GM23338 (cell line): ENCODE measurements at regions not wholly inside any gene's neighbourhood (a gene's known extent, or its start where the extent isn't known, plus 50 kb on each side); places are given as distances from the start of the nearest gene placed in this dataset.

Source experiments
- ZNF331 ChIP-seq: fragments of 250-450 bp; sonication (Bioruptor Pico); IDR thresholded peaks from 2 replicates; pipeline ENCODE4 v1.5.0; 2020; ENCODE audit warnings: low read depth, mild to moderate bottlenecking, moderate library complexity
- TF ChIP-seq, protein P1 (sequence below): fragments of 250-450 bp; sonication (Bioruptor Pico); IDR thresholded peaks from 2 replicates; pipeline ENCODE4 v1.5.0; 2020; ENCODE audit warnings: mild to moderate bottlenecking, moderate library complexity
- TF ChIP-seq, protein P2 (sequence below): IDR thresholded peaks from one replicate; pipeline ENCODE4 v1.6.1; 2018; ENCODE audit warnings: antibody characterized with exemption; ENCODE audit not compliant: unreplicated experiment
- TF ChIP-seq, protein P3 (sequence below), 2 experiments: fragments of 200-600 bp in 1 of 2; sonication (generic) in 1 of 2; conservative IDR thresholded peaks; 2 replicates each; pipeline versions ENCODE4 v1.5.1 to v1.6.1; 2016 to 2017; ENCODE audit warnings: antibody characterized with exemption in 2 of 2, low read depth in 2 of 2, mild to moderate bottlenecking in 2 of 2, moderate library complexity in 1 of 2

DNA sequence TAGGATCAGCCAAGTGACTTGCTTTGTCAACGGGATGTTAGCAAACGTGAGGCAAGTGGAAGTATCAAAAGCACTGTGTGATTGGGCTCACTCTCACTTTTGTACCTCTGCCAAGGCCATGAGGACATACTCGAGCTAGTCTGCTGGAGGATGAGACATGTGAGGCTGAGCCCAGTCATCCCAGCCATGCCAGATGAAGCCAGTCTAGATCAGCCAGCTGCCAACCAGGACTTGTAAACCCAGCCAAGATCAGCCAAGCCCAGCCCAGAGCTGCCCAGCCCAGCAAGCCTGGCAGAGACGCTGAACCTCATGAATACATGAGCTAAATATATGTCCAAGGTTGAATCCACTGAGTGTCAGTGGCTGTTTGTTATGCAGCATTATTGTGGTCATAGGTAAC, 369.7 kb downstream of the MN1 start (continued):
- TF ChIP-seq, protein P1, sequence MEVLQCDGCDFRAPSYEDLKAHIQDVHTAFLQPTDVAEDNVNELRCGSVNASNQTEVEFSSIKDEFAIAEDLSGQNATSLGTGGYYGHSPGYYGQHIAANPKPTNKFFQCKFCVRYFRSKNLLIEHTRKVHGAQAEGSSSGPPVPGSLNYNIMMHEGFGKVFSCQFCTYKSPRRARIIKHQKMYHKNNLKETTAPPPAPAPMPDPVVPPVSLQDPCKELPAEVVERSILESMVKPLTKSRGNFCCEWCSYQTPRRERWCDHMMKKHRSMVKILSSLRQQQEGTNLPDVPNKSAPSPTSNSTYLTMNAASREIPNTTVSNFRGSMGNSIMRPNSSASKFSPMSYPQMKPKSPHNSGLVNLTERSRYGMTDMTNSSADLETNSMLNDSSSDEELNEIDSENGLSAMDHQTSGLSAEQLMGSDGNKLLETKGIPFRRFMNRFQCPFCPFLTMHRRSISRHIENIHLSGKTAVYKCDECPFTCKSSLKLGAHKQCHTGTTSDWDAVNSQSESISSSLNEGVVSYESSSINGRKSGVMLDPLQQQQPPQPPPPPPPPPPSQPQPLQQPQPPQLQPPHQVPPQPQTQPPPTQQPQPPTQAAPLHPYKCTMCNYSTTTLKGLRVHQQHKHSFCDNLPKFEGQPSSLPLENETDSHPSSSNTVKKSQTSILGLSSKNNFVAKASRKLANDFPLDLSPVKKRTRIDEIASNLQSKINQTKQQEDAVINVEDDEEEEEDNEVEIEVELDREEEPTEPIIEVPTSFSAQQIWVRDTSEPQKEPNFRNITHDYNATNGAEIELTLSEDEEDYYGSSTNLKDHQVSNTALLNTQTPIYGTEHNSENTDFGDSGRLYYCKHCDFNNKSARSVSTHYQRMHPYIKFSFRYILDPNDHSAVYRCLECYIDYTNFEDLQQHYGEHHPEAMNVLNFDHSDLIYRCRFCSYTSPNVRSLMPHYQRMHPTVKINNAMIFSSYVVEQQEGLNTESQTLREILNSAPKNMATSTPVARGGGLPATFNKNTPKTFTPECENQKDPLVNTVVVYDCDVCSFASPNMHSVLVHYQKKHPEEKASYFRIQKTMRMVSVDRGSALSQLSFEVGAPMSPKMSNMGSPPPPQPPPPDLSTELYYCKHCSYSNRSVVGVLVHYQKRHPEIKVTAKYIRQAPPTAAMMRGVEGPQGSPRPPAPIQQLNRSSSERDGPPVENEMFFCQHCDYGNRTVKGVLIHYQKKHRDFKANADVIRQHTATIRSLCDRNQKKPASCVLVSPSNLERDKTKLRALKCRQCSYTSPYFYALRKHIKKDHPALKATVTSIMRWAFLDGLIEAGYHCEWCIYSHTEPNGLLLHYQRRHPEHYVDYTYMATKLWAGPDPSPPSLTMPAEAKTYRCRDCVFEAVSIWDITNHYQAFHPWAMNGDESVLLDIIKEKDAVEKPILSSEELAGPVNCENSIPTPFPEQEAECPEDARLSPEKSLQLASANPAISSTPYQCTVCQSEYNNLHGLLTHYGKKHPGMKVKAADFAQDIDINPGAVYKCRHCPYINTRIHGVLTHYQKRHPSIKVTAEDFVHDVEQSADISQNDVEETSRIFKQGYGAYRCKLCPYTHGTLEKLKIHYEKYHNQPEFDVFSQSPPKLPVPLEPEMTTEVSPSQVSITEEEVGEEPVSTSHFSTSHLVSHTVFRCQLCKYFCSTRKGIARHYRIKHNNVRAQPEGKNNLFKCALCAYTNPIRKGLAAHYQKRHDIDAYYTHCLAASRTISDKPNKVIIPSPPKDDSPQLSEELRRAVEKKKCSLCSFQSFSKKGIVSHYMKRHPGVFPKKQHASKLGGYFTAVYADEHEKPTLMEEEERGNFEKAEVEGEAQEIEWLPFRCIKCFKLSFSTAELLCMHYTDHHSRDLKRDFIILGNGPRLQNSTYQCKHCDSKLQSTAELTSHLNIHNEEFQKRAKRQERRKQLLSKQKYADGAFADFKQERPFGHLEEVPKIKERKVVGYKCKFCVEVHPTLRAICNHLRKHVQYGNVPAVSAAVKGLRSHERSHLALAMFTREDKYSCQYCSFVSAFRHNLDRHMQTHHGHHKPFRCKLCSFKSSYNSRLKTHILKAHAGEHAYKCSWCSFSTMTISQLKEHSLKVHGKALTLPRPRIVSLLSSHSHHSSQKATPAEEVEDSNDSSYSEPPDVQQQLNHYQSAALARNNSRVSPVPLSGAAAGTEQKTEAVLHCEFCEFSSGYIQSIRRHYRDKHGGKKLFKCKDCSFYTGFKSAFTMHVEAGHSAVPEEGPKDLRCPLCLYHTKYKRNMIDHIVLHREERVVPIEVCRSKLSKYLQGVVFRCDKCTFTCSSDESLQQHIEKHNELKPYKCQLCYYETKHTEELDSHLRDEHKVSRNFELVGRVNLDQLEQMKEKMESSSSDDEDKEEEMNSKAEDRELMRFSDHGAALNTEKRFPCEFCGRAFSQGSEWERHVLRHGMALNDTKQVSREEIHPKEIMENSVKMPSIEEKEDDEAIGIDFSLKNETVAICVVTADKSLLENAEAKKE (CRISPR knock-in tag) = no peak
- TF ChIP-seq, protein P2, sequence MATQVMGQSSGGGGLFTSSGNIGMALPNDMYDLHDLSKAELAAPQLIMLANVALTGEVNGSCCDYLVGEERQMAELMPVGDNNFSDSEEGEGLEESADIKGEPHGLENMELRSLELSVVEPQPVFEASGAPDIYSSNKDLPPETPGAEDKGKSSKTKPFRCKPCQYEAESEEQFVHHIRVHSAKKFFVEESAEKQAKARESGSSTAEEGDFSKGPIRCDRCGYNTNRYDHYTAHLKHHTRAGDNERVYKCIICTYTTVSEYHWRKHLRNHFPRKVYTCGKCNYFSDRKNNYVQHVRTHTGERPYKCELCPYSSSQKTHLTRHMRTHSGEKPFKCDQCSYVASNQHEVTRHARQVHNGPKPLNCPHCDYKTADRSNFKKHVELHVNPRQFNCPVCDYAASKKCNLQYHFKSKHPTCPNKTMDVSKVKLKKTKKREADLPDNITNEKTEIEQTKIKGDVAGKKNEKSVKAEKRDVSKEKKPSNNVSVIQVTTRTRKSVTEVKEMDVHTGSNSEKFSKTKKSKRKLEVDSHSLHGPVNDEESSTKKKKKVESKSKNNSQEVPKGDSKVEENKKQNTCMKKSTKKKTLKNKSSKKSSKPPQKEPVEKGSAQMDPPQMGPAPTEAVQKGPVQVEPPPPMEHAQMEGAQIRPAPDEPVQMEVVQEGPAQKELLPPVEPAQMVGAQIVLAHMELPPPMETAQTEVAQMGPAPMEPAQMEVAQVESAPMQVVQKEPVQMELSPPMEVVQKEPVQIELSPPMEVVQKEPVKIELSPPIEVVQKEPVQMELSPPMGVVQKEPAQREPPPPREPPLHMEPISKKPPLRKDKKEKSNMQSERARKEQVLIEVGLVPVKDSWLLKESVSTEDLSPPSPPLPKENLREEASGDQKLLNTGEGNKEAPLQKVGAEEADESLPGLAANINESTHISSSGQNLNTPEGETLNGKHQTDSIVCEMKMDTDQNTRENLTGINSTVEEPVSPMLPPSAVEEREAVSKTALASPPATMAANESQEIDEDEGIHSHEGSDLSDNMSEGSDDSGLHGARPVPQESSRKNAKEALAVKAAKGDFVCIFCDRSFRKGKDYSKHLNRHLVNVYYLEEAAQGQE = no peak
- no peak for TF ChIP-seq ZNF331
- TF ChIP-seq, protein P3, sequence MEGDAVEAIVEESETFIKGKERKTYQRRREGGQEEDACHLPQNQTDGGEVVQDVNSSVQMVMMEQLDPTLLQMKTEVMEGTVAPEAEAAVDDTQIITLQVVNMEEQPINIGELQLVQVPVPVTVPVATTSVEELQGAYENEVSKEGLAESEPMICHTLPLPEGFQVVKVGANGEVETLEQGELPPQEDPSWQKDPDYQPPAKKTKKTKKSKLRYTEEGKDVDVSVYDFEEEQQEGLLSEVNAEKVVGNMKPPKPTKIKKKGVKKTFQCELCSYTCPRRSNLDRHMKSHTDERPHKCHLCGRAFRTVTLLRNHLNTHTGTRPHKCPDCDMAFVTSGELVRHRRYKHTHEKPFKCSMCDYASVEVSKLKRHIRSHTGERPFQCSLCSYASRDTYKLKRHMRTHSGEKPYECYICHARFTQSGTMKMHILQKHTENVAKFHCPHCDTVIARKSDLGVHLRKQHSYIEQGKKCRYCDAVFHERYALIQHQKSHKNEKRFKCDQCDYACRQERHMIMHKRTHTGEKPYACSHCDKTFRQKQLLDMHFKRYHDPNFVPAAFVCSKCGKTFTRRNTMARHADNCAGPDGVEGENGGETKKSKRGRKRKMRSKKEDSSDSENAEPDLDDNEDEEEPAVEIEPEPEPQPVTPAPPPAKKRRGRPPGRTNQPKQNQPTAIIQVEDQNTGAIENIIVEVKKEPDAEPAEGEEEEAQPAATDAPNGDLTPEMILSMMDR (conservative IDR thresholded peaks at IDR 0.05; ENCODE audit: low read depth in 2 of 2) = no peak
